HepG2 (cell line): ENCODE measurements at regions not wholly inside any gene's neighbourhood (a gene's known extent, or its start where the extent isn't known, plus 50 kb on each side); places are given as distances from the start of the nearest gene placed in this dataset.

ENCODE experiments used
- ATAC-seq: fragments of 200-7000 bp; cut with Tn5 transposase; 3 replicates; pipeline ENCODE4 v1.9.1; 2020; ENCODE audit warnings: mild to moderate bottlenecking, moderate library complexity
- BruUV-seq: library from RNA; stranded (reverse); fragments of 400-500 nt; replicated peaks from 2 replicates; lab custom pipeline; 2021; lab: Mats Ljungman, UMichigan
- CTCF ChIA-PET: fragments of 300-600 bp; formaldehyde crosslinking; extraction: SDS; loops from one replicate; lab custom pipeline; 2021; ENCODE audit warnings: low total read pairs, inconsistent platforms, low intra/inter-chr PET ratio; lab: Yijun Ruan, JAX
- POLR2A ChIA-PET: fragments of 350-600 bp; sonication (Branson Sonifier 250); formaldehyde crosslinking; loops from one replicate; lab custom pipeline; 2020; ENCODE audit warnings: antibody characterized with exemption, inconsistent platforms; lab: Yijun Ruan, JAX
- DNase-seq: peaks from one replicate; pipeline ENCODE4 v3.0.0-alpha.2; 2015; ENCODE audit warnings: low spot score
- FAIRE-seq: peaks from 3 replicates; lab custom pipeline; 2011; peaks lifted over from hg19 to GRCh38; lab: Jason Lieb, UNC
- H2AFZ ChIP-seq: one replicate; pipeline ENCODE4 v1.6.1; 2011; ENCODE audit warnings: low read length, inconsistent platforms
- H3K27ac ChIP-seq: fragments of 300-600 bp; 3 replicates; pipeline ENCODE4 v1.8.0; 2011; ENCODE audit warnings: mixed run types, mild to moderate bottlenecking, mixed read lengths, low read length, inconsistent platforms; ENCODE audit not compliant: insufficient read depth; ENCODE audit errors: extremely low read length
- H3K27me3 ChIP-seq, 2 experiments: fragments of 200-600 bp in 1 of 2; 2 replicates in 1 of 2; 3 replicates in 1 of 2; pipeline versions ENCODE4 v1.6.0 to v1.8.0; 2011; ENCODE audit warnings: low read length in 2 of 2, mild to moderate bottlenecking in 2 of 2, moderate library complexity in 2 of 2, inconsistent platforms in 1 of 2; ENCODE audit not compliant: insufficient read depth in 2 of 2, control insufficient read depth in 1 of 2
- H3K36me3 ChIP-seq, 2 experiments: fragments of 200-600 bp in 1 of 2; replicated peaks in 1 of 2; 2 replicates in 1 of 2; 3 replicates in 1 of 2; pipeline versions ENCODE4 v1.5.1 to v1.8.0; 2011; ENCODE audit warnings: low read length in 2 of 2, inconsistent platforms in 1 of 2; ENCODE audit not compliant: insufficient read depth in 2 of 2, control insufficient read depth in 1 of 2
- H3K4me1 ChIP-seq: 2 replicates; pipeline ENCODE4 v1.5.1; 2012; ENCODE audit warnings: low read length, inconsistent platforms; ENCODE audit not compliant: insufficient read depth
- H3K4me2 ChIP-seq: 2 replicates; pipeline ENCODE4 v1.6.0; 2011; ENCODE audit warnings: low read depth, low read length, inconsistent platforms
- H3K4me3 ChIP-seq, 3 experiments: fragments of 200-600 bp in 1 of 3; sonication (generic), shearing (Covaris generic) in 1 of 3; replicated peaks in 1 of 3; 2 replicates each; pipeline ENCODE4 v1.5.1; 2011 to 2016; ENCODE audit warnings: low read length in 3 of 3, inconsistent platforms in 2 of 3, low read depth in 2 of 3, mild to moderate bottlenecking in 2 of 3, control low read depth in 1 of 3, mixed read lengths in 1 of 3; ENCODE audit not compliant: insufficient read depth in 1 of 3
- H3K79me2 ChIP-seq: one replicate; pipeline ENCODE4 v1.6.1; 2011; ENCODE audit warnings: low read length, inconsistent platforms; ENCODE audit not compliant: insufficient read depth
- H3K9ac ChIP-seq: 2 replicates; pipeline ENCODE4 v1.6.0; 2011; ENCODE audit warnings: mild to moderate bottlenecking, low read depth, low read length, inconsistent platforms; ENCODE audit not compliant: insufficient read depth
- H3K9me3 ChIP-seq: 2 replicates; pipeline ENCODE4 v1.5.1; 2012; ENCODE audit warnings: mild to moderate bottlenecking, low read length
- H4K20me1 ChIP-seq: 2 replicates; pipeline ENCODE4 v1.6.0; 2011; ENCODE audit warnings: inconsistent platforms, mild to moderate bottlenecking, low read length, moderate library complexity; ENCODE audit not compliant: insufficient read depth
- ARHGAP35 ChIP-seq: sonication (generic); formaldehyde crosslinking; IDR thresholded peaks from 2 replicates; pipeline ENCODE4 v1.9.0; 2022; ENCODE audit warnings: mild to moderate bottlenecking, inconsistent platforms, moderate library complexity, missing genetic modification reagents, borderline replicate concordance
- ATF4 ChIP-seq, 2 experiments: fragments of 450-650 bp in 1 of 2; sonication (generic) in 1 of 2; formaldehyde crosslinking; IDR thresholded peaks; 2 replicates each; pipeline versions ENCODE4 v1.5.0 to v1.8.0; 2020 to 2022; ENCODE audit warnings: mild to moderate bottlenecking in 1 of 2, missing genetic modification reagents in 1 of 2
- BORCS8-MEF2B ChIP-seq: sonication (generic); formaldehyde crosslinking; IDR thresholded peaks from 2 replicates; pipeline ENCODE4 v1.8.0; 2022; ENCODE audit warnings: mild to moderate bottlenecking, missing genetic modification reagents
- CCAR2 ChIP-seq: fragments of 200-400 bp; formaldehyde crosslinking; optimal IDR thresholded peaks from 2 replicates; pipeline ENCODE3; 2018; ENCODE audit warnings: low read depth, mild to moderate bottlenecking, low read length, moderate library complexity
- GTF2F1 ChIP-seq: fragments of 150-350 bp; IDR thresholded peaks from 2 replicates; pipeline ENCODE4 v1.6.1; 2014; ENCODE audit warnings: low read length
- MED13 ChIP-seq: sonication (generic); formaldehyde crosslinking; IDR thresholded peaks from 2 replicates; pipeline ENCODE4 v1.5.0; 2020; ENCODE audit warnings: missing genetic modification reagents
- MLXIP ChIP-seq: sonication (generic); formaldehyde crosslinking; IDR thresholded peaks from 2 replicates; pipeline ENCODE4 v1.9.0; 2021; ENCODE audit warnings: missing genetic modification reagents, borderline replicate concordance
- MXD4 ChIP-seq: IDR thresholded peaks from 2 replicates; pipeline ENCODE4 v1.6.1; 2016; ENCODE audit warnings: mild to moderate bottlenecking, missing biosample characterization, missing genetic modification reagents
- PAX8 ChIP-seq: sonication (generic); formaldehyde crosslinking; IDR thresholded peaks from 2 replicates; pipeline ENCODE4 v1.8.0; 2022; ENCODE audit warnings: mild to moderate bottlenecking, missing genetic modification reagents, borderline replicate concordance
- ZBTB25 ChIP-seq: IDR thresholded peaks from 2 replicates; pipeline ENCODE4 v1.6.1; 2018; ENCODE audit warnings: missing genetic modification reagents
- ZBTB37 ChIP-seq: sonication (generic); formaldehyde crosslinking; IDR thresholded peaks from 2 replicates; pipeline ENCODE4 v1.4.0; 2020; ENCODE audit warnings: mild to moderate bottlenecking, missing genetic modification reagents
- ZNF580 ChIP-seq: IDR thresholded peaks from 2 replicates; pipeline ENCODE4 v1.6.1; 2016; ENCODE audit warnings: low read depth, borderline replicate concordance
- ZNF772 ChIP-seq: sonication (generic); formaldehyde crosslinking; IDR thresholded peaks from 2 replicates; pipeline ENCODE4 v1.5.0; 2020; ENCODE audit warnings: mild to moderate bottlenecking, missing genetic modification reagents
- in situ Hi-C: cut with HindIII; loops from 2 replicates; pipeline ENCODE4 v1.10.0; 2017; ENCODE audit warnings: low pct_unique_long_range_greater_than_20kb; ENCODE audit not compliant: extremely low pct_ligation_motif_present
- intact Hi-C: fragments of 100-400 bp; cut with micrococcal nuclease; formaldehyde crosslinking; loops from one replicate; pipeline ENCODE4 v1.10.0; 2022; ENCODE audit not compliant: unreplicated experiment

- no peak overlapping the region for H3K4me3 ChIP-seq
- in situ Hi-C loops (no loop called here), intact Hi-C loops (no loop called here)
- BruUV-seq: no TSS peak
- peaks cover 41% of the 10 kb centered on the region for H3K9me3 ChIP-seq
- no peaks in the 10 kb centered on the region for H3K27me3 ChIP-seq
- H3K36me3 ChIP-seq: no peaks in the 10 kb centered on the region
- no peaks in the 10 kb centered on the region for H4K20me1 ChIP-seq
- no peak for DNase-seq
- no peak overlapping the region for H2AFZ ChIP-seq
- ATAC-seq: no peak
- H3K4me1 ChIP-seq: no peaks in the 10 kb centered on the region
- ChIA-PET POLR2A (no interaction called here), CTCF (no interaction called here)
- H3K9ac ChIP-seq: no peak overlapping the region
- H3K27ac ChIP-seq: no peak overlapping the region
- no peaks in the 10 kb centered on the region for H3K79me2 ChIP-seq
- no peak for FAIRE-seq
- no peak overlapping the region for H3K4me2 ChIP-seq
- TF ChIP-seq MXD4 (no peak), GTF2F1 (no peak), CCAR2 (no peak), ATF4 (CRISPR knock-in tag; IDR thresholded peaks at IDR 0.05) (no peak), MLXIP (CRISPR knock-in tag) (no peak), ZNF580 (CRISPR knock-in tag) (no peak), ZBTB25 (CRISPR knock-in tag) (no peak), ARHGAP35 (CRISPR knock-in tag) (no peak), PAX8 (no peak), BORCS8-MEF2B (no peak), ZNF772 (CRISPR knock-in tag) (no peak), ZBTB37 (no peak), MED13 (no peak)
Measured at GRCh38 chr3:35137612-35138011, 501.7 kb upstream of the ARPP21 start.
